HepG2 (cell line): ENCODE measurements at regions not wholly inside any gene's neighbourhood (a gene's known extent, or its start where the extent isn't known, plus 50 kb on each side); places are given as distances from the start of the nearest gene placed in this dataset.

Source experiments
- POLR2AphosphoS5 ChIP-seq: IDR thresholded peaks from 2 replicates; pipeline ENCODE4 v1.6.1; 2012; ENCODE audit warnings: low read depth, low read length
- SIX1 ChIP-seq: sonication (generic); formaldehyde crosslinking; IDR thresholded peaks from 2 replicates; pipeline ENCODE4 v1.4.0; 2020; ENCODE audit warnings: missing genetic modification reagents, borderline replicate concordance
- SRY ChIP-seq: sonication (generic); formaldehyde crosslinking; IDR thresholded peaks from 2 replicates; pipeline ENCODE4 v1.8.0; 2022; ENCODE audit warnings: mild to moderate bottlenecking, missing genetic modification reagents
- STAG1 ChIP-seq: sonication (generic); formaldehyde crosslinking; IDR thresholded peaks from 2 replicates; pipeline ENCODE4 v1.4.0; 2020; ENCODE audit warnings: missing genetic modification reagents
- ZBTB42 ChIP-seq: sonication (generic); formaldehyde crosslinking; IDR thresholded peaks from 2 replicates; pipeline ENCODE4 v1.5.0; 2020; ENCODE audit warnings: mild to moderate bottlenecking, missing genetic modification reagents
- TF ChIP-seq, protein P1 (sequence below): sonication (generic); formaldehyde crosslinking; IDR thresholded peaks from 2 replicates; pipeline ENCODE4 v1.5.1; 2020; ENCODE audit warnings: mild to moderate bottlenecking, missing genetic modification reagents, moderate library complexity

DNA sequence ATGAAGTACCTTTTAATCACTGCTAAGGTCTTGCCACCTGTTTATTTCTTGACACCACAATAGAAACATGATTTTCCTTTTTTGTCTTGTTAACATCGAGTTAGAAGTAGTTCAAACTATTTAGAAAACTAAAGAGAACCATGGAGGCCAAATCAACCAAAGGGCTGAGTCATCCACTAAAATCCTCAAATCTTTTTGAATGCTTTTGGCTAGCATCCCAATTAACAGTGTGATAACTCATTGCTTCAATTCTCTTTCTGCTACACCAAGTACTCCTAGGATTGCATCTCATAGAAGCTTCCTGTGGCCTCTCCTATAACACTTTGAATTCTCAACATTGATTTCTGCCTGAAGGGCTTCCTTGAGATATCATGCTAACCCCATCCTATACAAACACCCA is 159.9 kb upstream of the MMADHC start:
- TF ChIP-seq STAG1 (CRISPR knock-in tag), result no peak
- TF ChIP-seq SIX1 (CRISPR knock-in tag), result no peak
- no peak for TF ChIP-seq POLR2AphosphoS5
- TF ChIP-seq, protein P1, sequence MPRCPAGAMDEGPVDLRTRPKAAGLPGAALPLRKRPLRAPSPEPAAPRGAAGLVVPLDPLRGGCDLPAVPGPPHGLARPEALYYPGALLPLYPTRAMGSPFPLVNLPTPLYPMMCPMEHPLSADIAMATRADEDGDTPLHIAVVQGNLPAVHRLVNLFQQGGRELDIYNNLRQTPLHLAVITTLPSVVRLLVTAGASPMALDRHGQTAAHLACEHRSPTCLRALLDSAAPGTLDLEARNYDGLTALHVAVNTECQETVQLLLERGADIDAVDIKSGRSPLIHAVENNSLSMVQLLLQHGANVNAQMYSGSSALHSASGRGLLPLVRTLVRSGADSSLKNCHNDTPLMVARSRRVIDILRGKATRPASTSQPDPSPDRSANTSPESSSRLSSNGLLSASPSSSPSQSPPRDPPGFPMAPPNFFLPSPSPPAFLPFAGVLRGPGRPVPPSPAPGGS (CRISPR knock-in tag), result no peak
- no peak for TF ChIP-seq SRY (CRISPR knock-in tag)
- no peak for TF ChIP-seq ZBTB42 (CRISPR knock-in tag)
